ENCODE measurements at regions not wholly inside any gene's neighbourhood (a gene's known extent, or its start where the extent isn't known, plus 50 kb on each side); places are given as distances from the start of the nearest gene placed in this dataset.
"Not testable (repeated sequence)": the region's sequence is repeated elsewhere in the genome, so short reads cannot be mapped to it uniquely, and the experiment has no call there.

DNA sequence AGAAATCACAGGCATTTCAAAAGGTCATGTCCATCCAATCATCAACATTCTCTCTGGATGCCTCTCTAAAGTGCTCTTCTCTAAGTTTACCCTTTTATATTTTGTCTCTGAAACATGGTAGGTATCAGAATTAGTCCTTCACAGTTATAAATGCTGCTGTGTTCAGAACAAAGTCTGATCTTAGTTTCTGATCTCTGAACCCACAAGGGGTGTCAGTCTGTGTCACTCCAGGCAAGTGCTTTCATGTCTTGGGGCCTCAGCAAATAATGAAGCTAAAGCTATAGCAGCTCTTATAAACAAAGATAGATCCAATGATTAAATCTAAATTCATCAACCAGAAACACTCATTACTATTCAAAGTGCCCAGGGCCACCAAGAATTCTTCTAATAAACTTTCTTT is 281.7 kb downstream of the BCL2L11 start:
- TF ChIP-seq CTCF, POLR2AphosphoS5, POLR2A, EP300 (IDR thresholded peaks at IDR 0.05): not testable (repeated sequence)

All from gastroesophageal sphincter (tissue), 3 donors.